KBM-7 (cell line): ENCODE measurements at regions not wholly inside any gene's neighbourhood (a gene's known extent, or its start where the extent isn't known, plus 50 kb on each side); places are given as distances from the start of the nearest gene placed in this dataset.
"Not testable (repeated sequence)": the region's sequence is repeated elsewhere in the genome, so short reads cannot be mapped to it uniquely, and the experiment has no call there.

Source experiments
- DNase-seq: peaks from one replicate; pipeline ENCODE4 v3.0.0-alpha.2; 2015
- in situ Hi-C: fragments of 300-500 bp; cut with MboI; formaldehyde crosslinking; loops from 2 replicates; pipeline ENCODE4 v1.14.3; 2020; ENCODE audit warnings: low sequenced_read_pairs, low pct_unique_long_range_greater_than_20kb, mixed read lengths

GRCh38 chr5:85605381-85605780 lies 1012.4 kb upstream of the COX7C start:
- in situ Hi-C loops, result no loop called here
- no peak for DNase-seq

- in situ Hi-C loops, result no loop called here
- no peak for DNase-seq
Observed at GRCh38 chr5:85614489-85614888, 1003.3 kb upstream of the COX7C start.

GRCh38 chr5:85621668-85622067 lies 996.1 kb upstream of the COX7C start:
- no peak for DNase-seq
- in situ Hi-C loops, result no loop called here

- no peak for DNase-seq
- in situ Hi-C loops, result no loop called here
Observed at GRCh38 chr5:85628153-85628552, 989.6 kb upstream of the COX7C start.

- DNase-seq, in situ Hi-C loops: not testable (repeated sequence)
Observed at GRCh38 chr5:85638495-85639125, 979.1 kb upstream of the COX7C start.

GRCh38 chr5:85646036-85646435 lies 971.7 kb upstream of the COX7C start:
- in situ Hi-C loops, result no loop called here
- DNase-seq, result no peak

- no peak for DNase-seq
- in situ Hi-C loops, result no loop called here
Observed at GRCh38 chr5:85646641-85647040, 971.1 kb upstream of the COX7C start.

GRCh38 chr5:85647349-85648127 lies 970.2 kb upstream of the COX7C start:
- in situ Hi-C loops, result no loop called here
- DNase-seq, result no peak

- in situ Hi-C loops, result no loop called here
- no peak for DNase-seq
Observed at GRCh38 chr5:85648495-85648894, 969.2 kb upstream of the COX7C start.

GRCh38 chr5:85651731-85652130 lies 966.0 kb upstream of the COX7C start:
- DNase-seq, result no peak
- in situ Hi-C loops, result no loop called here

GRCh38 chr5:85654144-85654543 lies 963.6 kb upstream of the COX7C start:
- in situ Hi-C loops, DNase-seq: not testable (repeated sequence)

- in situ Hi-C loops, result no loop called here
- DNase-seq, result no peak
Observed at GRCh38 chr5:85656050-85656449, 961.7 kb upstream of the COX7C start.

- DNase-seq, in situ Hi-C loops: not testable (repeated sequence)
Observed at GRCh38 chr5:85657328-85657727, 960.4 kb upstream of the COX7C start.

GRCh38 chr5:85662969-85663707 lies 954.6 kb upstream of the COX7C start:
- DNase-seq, in situ Hi-C loops: not testable (repeated sequence)

- in situ Hi-C loops, result no loop called here
- no peak for DNase-seq
Observed at GRCh38 chr5:85663708-85664031, 954.1 kb upstream of the COX7C start.

GRCh38 chr5:85670417-85670816 lies 947.3 kb upstream of the COX7C start:
- in situ Hi-C loops, result no loop called here
- no peak for DNase-seq

GRCh38 chr5:85671223-85671970 lies 946.3 kb upstream of the COX7C start:
- no peak for DNase-seq
- in situ Hi-C loops, result no loop called here

- in situ Hi-C loops, result no loop called here
- no peak for DNase-seq
Observed at GRCh38 chr5:85681871-85682270, 935.9 kb upstream of the COX7C start.

GRCh38 chr5:85684351-85684750 lies 933.4 kb upstream of the COX7C start:
- in situ Hi-C loops, result no loop called here
- no peak for DNase-seq

- in situ Hi-C loops, result no loop called here
- DNase-seq, result no peak
Observed at GRCh38 chr5:85703296-85703695, 914.4 kb upstream of the COX7C start.
